HG03095 (cell line): ENCODE measurements at regions not wholly inside any gene's neighbourhood (a gene's known extent, or its start where the extent isn't known, plus 50 kb on each side); places are given as distances from the start of the nearest gene placed in this dataset.
"Not testable (repeated sequence)": the region's sequence is repeated elsewhere in the genome, so short reads cannot be mapped to it uniquely, and the experiment has no call there.

Experiments
- ATAC-seq: cut with Tn5 transposase; IDR thresholded peaks from one replicate; pipeline ENCODE4 v1.9.1; 2021; ENCODE audit warnings: moderate library complexity; ENCODE audit not compliant: unreplicated experiment

DNA sequence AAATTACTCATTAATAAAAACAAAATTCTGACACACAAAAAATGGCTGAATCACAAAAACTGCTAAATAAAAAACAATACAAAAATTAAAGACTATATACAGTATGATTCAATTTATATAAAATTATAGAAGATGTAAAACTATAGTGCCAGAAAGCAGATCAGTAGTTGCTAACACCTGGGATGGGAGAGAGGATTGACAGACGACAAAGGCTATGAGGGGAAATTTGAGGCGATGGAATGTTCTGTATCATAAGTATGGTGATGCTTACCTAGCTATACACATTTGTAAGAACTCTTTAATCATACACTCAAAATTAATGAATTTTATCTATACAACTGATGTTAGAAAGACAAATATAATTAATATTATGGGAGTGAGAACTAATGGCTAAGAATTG is 247.9 kb upstream of the GJE1 start:
- ATAC-seq: no peak

DNA sequence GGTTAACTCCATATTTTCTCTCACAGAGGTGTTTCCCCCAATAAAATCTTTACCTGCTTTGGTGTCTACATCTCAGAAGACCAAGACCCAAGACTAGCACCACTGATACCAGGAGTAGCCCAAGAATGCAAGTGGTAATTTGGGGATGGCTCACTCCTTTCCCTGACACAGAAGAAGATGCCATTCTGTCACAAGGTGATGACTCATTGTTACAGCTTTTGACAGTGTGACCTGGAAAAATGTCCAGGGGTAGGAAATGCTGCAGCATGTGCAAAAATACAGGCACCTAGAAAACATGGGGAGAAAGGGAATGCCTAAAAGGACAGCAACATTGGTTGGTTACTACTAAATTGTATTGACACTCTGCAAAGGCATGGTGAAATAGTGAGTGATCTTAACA is 254.0 kb upstream of the GJE1 start:
- no peak for ATAC-seq

DNA sequence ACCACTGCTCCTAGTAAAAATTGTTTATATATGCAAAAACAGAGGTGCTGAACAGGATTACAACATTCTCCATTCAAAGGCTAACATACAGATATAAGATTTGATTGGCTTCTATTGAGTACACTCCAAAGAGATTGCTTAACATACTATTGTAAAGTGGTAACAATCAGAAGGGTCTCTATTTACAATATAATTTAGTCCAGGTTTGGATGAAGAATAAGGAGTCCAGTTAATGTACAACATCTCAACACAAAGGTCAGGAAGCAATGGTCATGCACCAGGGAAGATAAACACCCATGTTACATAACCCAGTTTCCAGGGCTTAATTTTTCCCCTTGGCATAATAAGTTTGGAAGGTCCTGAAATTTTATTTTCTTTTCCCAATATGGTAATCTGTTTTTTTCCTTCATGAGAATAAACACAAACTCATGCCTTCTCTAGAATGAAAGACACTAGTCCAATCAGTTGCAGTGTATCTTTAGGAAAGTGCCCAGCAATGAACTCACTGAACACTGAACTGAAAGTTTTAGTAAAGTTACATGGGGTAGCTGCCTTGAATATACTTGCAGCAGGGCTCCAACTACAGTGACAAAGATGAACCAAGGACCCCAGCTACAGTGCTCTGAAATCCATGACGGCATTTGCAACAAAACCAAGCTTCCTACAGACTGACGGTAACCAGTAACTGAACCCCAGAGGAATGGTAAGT is 255.3 kb upstream of the GJE1 start:
- ATAC-seq: no peak

DNA sequence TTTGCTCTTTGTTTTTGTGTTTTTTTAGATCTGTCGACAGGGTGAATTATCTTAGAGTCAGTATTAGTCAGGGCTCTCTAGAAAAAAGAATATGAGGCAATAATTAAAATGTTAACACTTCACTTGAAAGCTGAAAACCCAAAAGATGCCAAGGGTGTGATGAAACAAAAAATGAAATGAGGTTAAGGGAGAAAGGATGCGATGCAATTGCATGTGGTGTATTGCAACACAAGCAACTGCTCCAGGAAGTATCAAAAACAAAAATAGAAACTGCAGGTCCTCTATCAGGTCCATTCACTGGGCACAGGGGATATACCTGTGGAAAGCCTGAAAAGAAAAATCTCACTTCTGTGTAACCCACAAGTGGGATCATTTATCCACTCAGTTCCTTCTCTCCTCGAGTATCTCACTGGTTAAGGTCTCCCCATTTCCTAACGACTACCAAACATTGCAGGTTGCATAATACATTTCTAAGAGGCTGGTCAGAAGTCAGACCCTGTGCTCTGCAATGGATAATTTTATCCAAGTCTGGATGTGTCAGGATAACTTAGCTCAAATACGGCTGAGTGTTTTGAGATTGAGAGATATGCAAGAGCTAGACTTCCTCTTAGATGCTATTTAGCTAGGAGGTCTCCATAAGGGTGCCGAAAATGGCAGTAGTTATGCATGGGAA is 257.7 kb upstream of the GJE1 start:
- no peak for ATAC-seq

DNA sequence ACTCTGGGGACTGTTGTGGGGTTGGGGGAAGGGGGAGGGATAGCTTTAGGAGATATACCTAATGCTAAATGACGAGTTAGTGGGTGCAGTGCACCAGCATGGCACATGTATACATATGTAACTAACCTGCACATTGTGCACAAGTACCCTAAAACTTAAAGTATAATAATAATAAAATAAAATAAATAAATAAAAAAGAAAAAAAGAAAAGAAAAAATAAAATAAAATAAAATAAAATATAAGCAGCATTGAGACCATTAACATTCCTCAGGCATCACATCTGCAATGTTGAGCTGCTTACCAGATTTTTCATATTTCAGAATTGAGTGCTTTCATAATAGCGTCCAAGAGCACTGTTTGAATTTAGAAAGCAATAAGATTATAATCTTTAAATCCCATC is 263.2 kb upstream of the GJE1 start:
- not testable (repeated sequence) for ATAC-seq

DNA sequence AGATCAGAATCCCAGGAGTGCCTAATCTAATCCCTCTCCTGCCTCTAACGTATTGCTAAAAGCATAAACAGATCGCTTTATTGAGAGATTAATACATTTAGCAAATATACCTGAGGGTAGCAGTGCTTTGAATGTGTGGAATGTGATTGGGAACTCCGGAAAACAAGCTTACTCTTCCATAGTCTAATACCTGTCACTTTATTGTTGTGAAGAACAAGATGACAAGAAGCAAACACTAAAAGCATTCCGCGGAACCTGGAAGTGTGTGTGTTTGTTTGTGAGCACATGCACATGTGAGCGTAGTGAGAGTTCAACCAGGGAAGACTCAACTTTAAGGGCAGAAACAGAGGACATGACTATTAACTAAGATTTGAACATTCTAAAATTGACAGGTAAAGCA is 265.0 kb upstream of the GJE1 start:
- no peak for ATAC-seq

DNA sequence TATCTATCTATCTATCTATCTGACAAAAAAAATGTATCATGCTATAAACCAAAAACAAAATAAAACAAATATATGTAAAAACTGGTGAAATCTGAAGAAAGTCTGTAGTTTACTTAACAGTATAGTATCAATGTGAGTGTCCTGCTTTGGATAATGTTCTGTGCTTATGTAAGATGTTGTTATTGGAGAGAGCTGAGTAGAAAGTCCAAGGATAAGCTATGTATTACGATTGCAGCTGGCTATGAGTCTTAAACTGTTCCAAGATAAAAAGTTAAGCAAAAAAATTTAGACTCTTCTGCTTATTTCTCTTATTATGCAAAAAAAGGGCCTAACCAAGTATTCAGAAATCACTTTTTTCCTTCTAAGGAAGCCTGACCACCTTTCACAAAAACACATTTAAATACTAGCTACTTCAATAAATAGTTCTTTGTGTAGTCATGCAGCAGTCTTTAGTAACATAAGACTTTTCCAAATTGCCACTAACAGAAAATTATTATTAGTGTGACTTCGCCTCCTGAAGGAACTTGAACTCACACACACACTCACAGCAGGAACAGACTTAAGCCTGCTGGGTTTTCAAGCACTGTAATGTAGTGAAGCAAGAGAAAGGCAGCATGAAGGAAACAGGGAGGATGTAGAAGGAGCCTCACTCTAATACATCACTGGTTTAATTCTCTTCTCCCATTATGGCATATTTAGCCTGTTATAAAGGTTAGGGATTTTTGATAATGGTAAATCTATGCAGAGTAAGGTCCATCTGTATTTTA is 265.8 kb upstream of the GJE1 start:
- no peak for ATAC-seq

DNA sequence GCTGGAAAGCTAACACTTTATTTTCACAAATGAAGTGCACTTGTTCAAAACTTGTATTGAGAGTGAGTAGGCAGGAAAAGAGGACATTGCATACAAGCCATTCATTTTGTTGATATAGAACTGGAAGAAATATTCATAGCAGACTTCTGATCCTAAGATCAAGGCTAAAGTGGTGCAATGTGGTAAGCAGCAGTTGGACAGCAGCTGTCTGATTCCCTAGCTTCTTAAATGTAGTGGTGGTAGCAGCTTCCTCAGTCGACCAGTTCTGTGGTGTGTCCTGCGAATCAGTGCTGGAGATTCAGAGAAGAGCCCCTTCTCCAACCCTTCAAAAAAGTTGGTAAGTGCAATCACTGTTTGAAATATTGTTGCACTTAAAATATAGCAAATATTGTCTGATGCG is 281.7 kb upstream of the GJE1 start:
- ATAC-seq: no peak

DNA sequence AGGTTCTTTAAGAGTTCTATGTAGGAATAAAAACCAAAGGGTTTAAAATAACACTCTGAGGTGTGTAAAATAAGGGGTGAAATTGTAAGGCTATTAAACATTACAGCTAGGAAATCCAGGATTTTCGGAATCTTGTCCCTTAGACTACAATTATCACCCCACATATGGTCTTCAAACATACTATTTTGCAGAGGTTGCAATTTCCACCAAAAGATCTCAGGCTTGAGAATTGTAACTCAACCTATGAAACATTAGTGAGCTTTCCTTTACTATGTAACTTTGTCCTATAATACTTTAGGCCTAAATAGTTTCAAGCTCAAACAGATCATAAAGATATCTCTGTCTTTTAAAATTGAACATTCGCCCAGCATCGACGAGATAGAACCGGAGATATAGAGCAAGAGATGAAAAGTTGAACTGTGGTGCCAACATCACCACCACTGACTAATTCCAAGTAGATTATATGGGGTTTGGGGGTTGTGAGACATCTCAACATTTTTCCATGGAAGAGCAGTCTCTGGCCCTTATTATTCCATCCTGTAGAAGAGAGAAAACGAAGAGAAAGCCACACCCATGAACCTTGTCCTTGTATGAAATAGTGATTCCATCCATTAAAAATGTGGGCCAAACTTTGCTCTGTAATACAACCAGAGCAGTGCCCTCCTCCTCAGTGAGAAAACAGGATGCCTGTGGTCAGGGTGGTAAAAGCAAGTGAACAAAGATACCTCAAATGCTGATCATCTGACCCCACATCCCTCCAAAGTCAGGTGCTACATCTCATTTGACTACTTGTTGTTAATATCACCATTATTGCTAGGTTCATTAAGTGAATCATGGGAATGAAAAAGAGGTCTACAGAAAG is 284.5 kb upstream of the GJE1 start:
- no peak for ATAC-seq

DNA sequence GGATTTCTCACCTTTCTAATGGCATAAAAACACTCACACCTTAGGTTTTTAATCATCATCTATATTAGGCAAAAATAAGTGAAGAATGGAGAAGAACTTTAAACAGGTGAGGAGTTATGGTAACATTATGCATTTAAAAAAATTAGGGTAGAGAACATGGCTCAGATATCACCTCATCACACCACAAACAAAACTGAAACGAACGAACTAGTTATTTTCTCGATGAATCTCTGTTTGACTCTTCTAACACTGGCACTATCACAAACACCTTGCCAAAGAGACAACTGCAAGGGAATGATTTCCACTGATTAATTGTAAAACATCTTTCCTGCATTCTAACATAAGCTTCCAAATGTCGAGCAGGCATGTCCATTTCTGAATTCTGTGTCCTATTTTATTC is 286.1 kb upstream of the GJE1 start:
- no peak for ATAC-seq

DNA sequence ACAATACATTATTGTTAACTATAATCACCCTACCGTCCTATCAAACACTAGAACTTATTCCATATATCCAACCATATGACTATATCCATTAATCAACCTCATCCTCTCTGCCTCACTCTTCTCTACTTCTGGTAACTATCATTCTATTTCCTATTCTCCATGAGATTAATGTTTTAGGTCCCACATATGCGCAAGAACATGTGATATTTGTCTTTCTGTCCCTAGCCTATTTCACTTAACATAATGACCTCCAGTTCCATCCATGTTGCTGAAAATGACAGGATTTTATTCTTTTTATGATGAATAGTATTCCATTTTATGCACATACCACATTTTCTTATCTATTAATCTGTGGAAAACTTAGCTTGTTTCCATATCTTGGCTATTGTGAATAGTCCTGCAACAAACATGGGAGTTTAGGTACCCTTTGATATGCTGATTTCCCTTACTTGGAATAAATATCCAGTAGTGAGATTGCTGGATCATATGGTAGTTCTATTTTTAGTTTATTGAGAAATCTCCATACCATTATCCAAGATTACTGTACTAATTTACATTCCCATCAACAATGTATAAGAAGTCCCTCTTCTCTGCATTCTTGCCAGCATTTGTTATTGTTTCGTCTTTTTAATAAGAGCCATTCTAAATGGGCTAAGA is 289.4 kb upstream of the GJE1 start:
- ATAC-seq: no peak

DNA sequence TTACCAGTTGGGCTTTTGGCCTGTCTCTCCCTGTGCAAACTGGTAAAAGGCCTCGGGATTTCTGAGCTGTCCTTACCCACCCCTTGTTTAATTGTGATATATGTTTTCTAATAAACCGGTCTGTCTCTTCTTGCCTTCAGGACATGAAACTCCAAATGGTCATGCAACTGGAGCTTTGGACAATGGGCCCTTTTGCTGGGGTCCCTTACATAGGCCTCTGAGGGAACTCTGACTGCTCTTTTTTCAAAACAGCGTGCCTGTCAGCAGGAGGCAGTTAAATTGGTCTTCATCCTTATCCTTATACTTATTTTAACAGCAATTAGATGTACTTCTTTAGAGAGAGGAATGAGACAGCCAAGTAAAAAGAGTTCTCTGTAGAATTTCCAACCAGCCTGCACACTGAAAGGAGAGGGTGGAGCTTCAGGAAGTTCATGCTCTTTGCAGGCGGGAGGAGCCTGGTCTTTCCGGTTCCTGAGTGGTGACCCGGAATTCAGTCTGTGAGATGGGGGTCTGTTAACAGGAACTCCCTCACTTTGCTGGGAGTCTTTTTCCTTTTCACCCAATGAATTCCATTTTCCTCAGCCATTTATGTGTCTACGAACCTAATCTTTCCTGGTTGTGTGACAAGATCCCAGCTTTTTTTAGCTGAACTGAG is 299.6 kb upstream of the GJE1 start:
- no peak for ATAC-seq

DNA sequence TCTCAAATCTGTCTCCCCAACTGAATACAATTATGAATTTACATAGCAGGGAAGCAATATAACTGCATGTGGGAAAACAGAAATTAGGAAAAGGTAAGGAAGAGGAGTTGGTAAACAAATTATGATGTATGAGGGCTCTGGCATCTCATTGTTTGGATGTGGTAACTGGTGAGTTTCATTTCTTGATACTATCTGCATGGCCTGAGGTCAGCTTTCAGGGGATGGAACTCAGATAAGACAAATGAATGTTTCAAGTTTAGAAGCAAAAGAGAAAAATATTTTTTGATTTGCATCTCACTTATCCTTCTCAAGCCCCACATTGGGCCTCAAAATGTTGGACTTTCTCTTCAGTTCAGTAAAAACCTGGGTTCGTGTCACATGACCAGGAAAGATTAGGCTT is 302.2 kb upstream of the GJE1 start:
- ATAC-seq: no peak

DNA sequence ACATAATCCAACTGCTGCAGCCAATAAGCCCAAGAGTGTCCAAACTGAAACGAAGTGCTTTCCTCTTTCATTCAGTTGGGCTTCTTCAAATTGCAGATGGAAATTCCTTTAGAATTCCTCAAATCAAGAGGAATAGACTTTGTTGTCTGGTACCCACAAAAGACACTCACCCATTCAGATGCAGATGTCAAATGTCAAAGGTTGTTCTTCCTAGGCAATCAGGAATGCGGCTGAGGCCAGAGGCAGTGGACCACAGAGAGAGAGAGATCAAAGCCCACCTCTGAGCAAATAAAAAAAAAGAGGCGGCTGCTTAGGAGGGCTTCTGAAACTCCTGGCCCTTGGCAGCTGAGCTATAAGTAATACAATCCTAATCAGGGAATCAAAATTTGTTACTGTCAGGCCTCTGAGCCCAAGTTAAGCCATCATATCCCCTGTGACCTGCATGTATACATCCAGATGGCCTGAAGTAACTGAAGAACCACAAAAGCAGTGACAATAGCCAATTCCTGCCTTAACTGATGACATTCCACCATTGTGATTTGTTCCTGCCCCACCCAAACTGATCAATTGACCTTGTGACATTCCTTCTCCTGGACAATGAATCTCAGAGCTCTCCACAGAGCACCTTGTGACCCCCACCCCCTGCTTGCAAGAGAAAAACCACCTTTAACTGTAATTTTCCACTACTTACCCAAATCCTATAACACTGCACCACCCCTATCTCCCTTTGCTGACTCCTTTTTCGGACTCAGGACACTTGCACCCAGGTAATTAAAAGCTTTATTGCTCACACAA is 303.0 kb upstream of the GJE1 start:
- ATAC-seq: no peak

DNA sequence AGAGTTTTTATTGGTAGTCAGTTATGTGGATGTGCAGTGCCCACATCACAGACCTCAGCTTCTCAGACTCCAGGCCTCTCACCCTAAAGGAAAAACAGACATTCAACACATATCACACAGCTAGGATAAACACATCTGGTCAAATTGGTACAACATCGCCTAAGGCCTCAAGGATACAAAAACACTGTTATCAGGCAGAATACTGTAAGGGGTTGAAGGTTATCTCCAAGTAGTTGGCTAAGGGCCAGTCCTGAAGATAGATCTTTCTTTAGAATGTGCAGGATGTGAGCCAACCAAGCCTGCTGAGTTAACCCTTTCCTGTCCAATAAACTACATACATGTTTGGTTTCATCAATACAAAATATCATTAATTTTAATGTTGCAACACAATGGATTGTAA is 308.4 kb upstream of the GJE1 start:
- ATAC-seq: no peak

DNA sequence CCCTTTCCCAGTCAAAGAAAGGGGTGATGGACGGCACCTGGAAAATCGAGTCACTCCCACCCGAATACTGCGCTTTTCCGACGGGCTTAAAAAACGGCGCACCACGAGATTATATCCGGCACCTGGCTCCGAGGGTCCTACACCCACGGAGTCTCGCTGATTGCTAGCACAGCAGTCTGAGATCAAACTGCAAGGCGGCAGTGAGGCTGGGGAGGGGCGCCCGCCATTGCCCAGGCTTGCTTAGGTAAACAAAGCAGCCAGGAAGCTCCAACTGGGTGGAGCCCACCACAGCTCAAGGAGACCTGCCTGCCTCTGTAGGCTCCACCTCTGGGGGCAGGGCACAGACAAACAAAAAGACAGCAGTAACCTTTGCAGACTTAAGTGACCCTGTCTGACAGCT is 317.7 kb upstream of the GJE1 start:
- not testable (repeated sequence) for ATAC-seq

DNA sequence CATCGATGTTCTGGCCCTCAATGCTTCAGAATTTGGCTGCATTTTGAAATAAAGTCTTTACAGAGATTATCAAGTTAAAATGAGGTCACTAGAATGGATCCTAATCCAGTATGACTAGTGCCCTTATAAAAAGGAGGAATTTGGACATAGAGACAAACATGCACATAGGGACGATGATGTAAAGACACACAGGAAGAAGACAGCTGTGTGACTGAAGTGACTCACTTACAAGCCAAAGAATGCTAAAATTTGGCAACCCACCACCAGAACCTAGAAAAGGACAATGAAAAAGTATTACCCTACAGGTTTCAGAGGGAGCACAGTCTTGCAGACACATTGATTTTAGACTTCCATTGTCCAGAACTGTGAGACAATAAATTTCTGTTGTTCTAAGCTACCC is 322.8 kb upstream of the GJE1 start:
- ATAC-seq: no peak

DNA sequence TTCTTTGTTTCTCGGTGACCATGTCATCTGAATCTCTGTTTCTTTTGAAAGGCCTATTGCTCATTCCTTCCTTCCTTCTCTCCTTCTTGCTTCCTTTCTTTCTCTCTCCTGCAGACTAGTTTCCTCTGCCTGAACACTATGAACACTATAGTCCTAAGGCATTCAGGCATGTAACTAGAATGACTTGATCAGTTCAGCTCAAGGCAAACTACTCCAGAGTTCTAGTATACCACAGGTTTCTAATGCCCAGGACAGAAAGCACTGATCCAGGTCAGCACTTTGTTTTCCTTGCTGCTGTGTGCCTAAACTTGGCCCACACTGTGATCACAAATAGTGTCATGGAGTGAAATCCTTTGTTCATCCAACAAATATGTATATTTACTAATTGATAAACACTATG is 324.1 kb upstream of the GJE1 start:
- no peak for ATAC-seq

DNA sequence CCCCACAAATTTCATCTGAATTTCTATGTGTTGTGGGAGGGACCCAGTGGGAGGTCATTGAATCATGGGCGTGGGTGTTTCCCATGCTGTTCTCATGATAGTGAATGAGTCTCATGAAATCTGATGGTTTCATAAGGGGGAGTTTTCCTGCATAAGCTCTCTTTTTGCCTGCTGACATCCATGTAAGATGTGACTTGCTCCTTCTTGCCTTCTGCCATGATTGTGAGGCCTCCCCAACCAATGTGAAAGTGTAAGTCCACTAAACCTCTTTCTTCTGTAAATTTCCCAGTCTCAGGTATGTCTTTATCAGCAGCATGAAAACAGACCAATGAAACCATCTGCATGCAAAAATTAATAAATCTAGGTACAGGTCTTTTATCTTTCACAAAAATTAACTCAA is 331.8 kb upstream of the GJE1 start:
- ATAC-seq: not testable (repeated sequence)
